Calu3 (cell line): ENCODE measurements at regions not wholly inside any gene's neighbourhood (a gene's known extent, or its start where the extent isn't known, plus 50 kb on each side); places are given as distances from the start of the nearest gene placed in this dataset.

Source experiments
- BruUV-seq: library from RNA; stranded (reverse); fragments of 400-500 nt; replicated peaks from 2 replicates; lab custom pipeline; 2021; lab: Mats Ljungman, UMichigan
- CTCF ChIA-PET: fragments of 300-600 bp; sonication (Branson Sonifier 250); formaldehyde crosslinking; loops from one replicate; lab custom pipeline; 2022; ENCODE audit warnings: antibody characterized with exemption; lab: Charles Lee
- DNase-seq: peaks from one replicate; pipeline ENCODE4 v3.0.0; 2022
- H3K27ac Mint-ChIP-seq: one replicate; pipeline ENCODE4 v1.8.0; 2022; ENCODE audit warnings: mixed read lengths; ENCODE audit not compliant: unreplicated experiment
- H3K27me3 Mint-ChIP-seq: one replicate; pipeline ENCODE4 v1.8.0; 2022; ENCODE audit warnings: mixed read lengths; ENCODE audit not compliant: unreplicated experiment
- H3K36me3 Mint-ChIP-seq: one replicate; pipeline ENCODE4 v1.8.0; 2022; ENCODE audit warnings: mild to moderate bottlenecking, moderate library complexity, mixed read lengths; ENCODE audit not compliant: insufficient read depth, unreplicated experiment
- H3K4me1 Mint-ChIP-seq: one replicate; pipeline ENCODE4 v1.8.0; 2022; ENCODE audit warnings: mild to moderate bottlenecking, low read depth, mixed read lengths; ENCODE audit not compliant: unreplicated experiment
- H3K4me3 Mint-ChIP-seq: one replicate; pipeline ENCODE4 v1.8.0; 2022; ENCODE audit warnings: mild to moderate bottlenecking, low read depth, moderate library complexity, mixed read lengths; ENCODE audit not compliant: unreplicated experiment
- H3K9me3 Mint-ChIP-seq: one replicate; pipeline ENCODE4 v1.8.0; 2022; ENCODE audit warnings: low read depth, mixed read lengths; ENCODE audit not compliant: unreplicated experiment
- intact Hi-C: fragments of 100-400 bp; cut with micrococcal nuclease; formaldehyde crosslinking; loops from one replicate; pipeline ENCODE4 v1.10.0; 2022; ENCODE audit not compliant: unreplicated experiment
- TF ChIP-seq, protein P1 (sequence below): fragments of 200-600 bp; IDR thresholded peaks from one replicate; pipeline ENCODE4 v1.8.0; 2022; ENCODE audit warnings: antibody characterized with exemption; ENCODE audit not compliant: unreplicated experiment

DNA sequence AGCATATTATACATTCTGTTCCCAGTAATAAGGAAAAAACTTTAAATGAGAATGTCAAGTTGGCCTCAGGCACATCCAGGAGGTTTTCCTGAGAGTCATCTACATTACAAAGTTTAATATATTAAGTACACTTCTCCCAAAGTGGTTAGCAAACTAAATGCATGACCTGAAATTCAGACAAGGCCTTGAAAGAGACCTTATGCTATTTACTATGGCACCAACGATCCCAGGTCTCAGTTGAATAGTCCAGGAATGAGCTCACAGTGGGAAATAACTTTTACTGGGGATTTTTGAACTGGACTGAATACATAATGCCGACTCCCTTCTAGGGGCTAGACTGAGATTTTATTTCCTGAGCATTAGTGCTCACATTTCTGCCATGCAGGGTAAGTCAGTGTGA lies 1577.5 kb upstream of the PCDH7 start:
- intact Hi-C loops = no loop called here
- H3K9me3 Mint-ChIP-seq = no peaks in the 10 kb centered on the region
- no TSS peak for BruUV-seq
- CTCF ChIA-PET = no interaction called here
- no peak overlapping the region for H3K4me3 Mint-ChIP-seq
- no peak for DNase-seq
- no peak overlapping the region for H3K27ac Mint-ChIP-seq
- H3K27me3 Mint-ChIP-seq = no peaks in the 10 kb centered on the region
- TF ChIP-seq, protein P1, sequence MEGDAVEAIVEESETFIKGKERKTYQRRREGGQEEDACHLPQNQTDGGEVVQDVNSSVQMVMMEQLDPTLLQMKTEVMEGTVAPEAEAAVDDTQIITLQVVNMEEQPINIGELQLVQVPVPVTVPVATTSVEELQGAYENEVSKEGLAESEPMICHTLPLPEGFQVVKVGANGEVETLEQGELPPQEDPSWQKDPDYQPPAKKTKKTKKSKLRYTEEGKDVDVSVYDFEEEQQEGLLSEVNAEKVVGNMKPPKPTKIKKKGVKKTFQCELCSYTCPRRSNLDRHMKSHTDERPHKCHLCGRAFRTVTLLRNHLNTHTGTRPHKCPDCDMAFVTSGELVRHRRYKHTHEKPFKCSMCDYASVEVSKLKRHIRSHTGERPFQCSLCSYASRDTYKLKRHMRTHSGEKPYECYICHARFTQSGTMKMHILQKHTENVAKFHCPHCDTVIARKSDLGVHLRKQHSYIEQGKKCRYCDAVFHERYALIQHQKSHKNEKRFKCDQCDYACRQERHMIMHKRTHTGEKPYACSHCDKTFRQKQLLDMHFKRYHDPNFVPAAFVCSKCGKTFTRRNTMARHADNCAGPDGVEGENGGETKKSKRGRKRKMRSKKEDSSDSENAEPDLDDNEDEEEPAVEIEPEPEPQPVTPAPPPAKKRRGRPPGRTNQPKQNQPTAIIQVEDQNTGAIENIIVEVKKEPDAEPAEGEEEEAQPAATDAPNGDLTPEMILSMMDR = no peak
- H3K4me1 Mint-ChIP-seq = no peaks in the 10 kb centered on the region
- H3K36me3 Mint-ChIP-seq = no peaks in the 10 kb centered on the region

DNA sequence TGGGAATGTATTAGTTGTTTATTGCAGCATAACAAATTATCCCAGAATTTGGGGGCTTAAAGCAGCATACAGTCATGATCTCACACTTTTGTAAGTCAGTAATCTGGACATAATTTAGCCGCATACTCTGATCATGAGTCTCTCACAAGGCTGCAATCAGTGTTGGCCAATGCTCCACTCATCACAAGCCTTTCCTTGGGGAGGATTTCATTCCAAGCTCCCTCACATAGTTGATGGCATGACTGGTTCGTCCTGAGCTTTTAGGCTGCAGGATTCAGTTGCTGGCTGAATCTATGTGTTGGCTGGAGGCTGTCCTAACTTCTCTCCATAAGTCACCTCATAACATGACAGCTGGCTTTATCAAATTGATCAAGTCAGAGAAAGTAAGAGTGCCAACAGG lies 1568.6 kb upstream of the PCDH7 start:
- H3K4me1 Mint-ChIP-seq = no peaks in the 10 kb centered on the region
- DNase-seq = no peak
- H3K4me3 Mint-ChIP-seq = no peak overlapping the region
- H3K9me3 Mint-ChIP-seq = peaks cover 7% of the 10 kb centered on the region
- no peaks in the 10 kb centered on the region for H3K27me3 Mint-ChIP-seq
- intact Hi-C loops = no loop called here
- TF ChIP-seq, protein P1 = no peak
- BruUV-seq = no TSS peak
- no peak overlapping the region for H3K27ac Mint-ChIP-seq
- CTCF ChIA-PET = no interaction called here
- no peaks in the 10 kb centered on the region for H3K36me3 Mint-ChIP-seq

DNA sequence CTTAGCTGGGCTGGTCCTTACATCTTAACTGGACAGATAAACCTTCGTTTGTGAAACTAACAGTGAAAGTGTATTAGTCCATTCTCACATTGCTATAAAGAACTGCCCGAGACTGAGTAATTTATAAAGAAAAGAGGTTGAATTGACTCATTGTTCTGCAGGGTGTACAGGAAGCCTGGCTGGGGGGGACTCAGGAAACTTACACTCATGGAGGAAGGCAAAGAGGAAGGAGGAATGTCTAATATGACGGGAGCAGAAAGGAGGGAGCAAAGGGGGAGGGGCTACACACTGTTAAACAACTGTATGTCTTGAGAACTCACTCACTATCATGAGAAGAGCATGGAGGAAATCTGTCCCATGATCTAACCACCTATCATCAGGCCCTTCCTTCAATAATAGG lies 1566.5 kb upstream of the PCDH7 start:
- Mint-ChIP-seq H3K4me3 (no peak overlapping the region), H3K4me1 (no peaks in the 10 kb centered on the region), H3K27me3 (no peaks in the 10 kb centered on the region), H3K27ac (no peak overlapping the region), H3K36me3 (no peaks in the 10 kb centered on the region), H3K9me3 (peaks cover 4% of the 10 kb centered on the region)
- intact Hi-C loops = no loop called here
- CTCF ChIA-PET = no interaction called here
- DNase-seq = no peak
- no TSS peak for BruUV-seq
- TF ChIP-seq, protein P1 = no peak

DNA sequence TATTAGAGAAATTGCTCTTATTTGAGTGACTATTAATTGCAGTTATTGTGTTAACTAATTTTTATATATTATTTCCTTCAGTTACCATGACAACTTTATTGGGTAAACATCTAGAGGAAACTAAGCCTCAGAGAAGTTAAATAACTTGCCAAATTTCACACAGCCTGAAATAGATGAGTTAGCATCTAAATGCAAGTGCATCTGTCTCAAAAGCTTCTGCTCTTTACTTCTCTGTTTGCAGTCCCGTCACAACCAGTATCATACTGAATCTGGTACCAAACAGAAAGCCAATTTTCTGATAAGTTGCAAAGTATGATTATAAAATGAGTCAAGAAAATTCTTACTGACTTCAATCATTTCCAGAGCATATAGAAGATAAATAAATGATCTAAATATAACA lies 1544.9 kb upstream of the PCDH7 start:
- DNase-seq = no peak
- H3K27me3 Mint-ChIP-seq = no peaks in the 10 kb centered on the region
- no TSS peak for BruUV-seq
- H3K4me3 Mint-ChIP-seq = no peak overlapping the region
- H3K36me3 Mint-ChIP-seq = no peaks in the 10 kb centered on the region
- TF ChIP-seq, protein P1 = no peak
- CTCF ChIA-PET = no interaction called here
- H3K27ac Mint-ChIP-seq = no peak overlapping the region
- peaks cover 2% of the 10 kb centered on the region for H3K9me3 Mint-ChIP-seq
- intact Hi-C loops = no loop called here
- H3K4me1 Mint-ChIP-seq = no peaks in the 10 kb centered on the region
